GM19397 (cell line): ENCODE measurements at regions not wholly inside any gene's neighbourhood (a gene's known extent, or its start where the extent isn't known, plus 50 kb on each side); places are given as distances from the start of the nearest gene placed in this dataset.
A peak's percentile ranks its signal among the peaks of the same experiment; 100 is the strongest.
"Not testable (repeated sequence)": the region's sequence is repeated elsewhere in the genome, so short reads cannot be mapped to it uniquely, and the experiment has no call there.

Experiments used
- ATAC-seq: cut with Tn5 transposase; IDR thresholded peaks from one replicate; pipeline ENCODE4 v1.9.1; 2021; ENCODE audit warnings: mild to moderate bottlenecking, moderate library complexity; ENCODE audit not compliant: unreplicated experiment

DNA sequence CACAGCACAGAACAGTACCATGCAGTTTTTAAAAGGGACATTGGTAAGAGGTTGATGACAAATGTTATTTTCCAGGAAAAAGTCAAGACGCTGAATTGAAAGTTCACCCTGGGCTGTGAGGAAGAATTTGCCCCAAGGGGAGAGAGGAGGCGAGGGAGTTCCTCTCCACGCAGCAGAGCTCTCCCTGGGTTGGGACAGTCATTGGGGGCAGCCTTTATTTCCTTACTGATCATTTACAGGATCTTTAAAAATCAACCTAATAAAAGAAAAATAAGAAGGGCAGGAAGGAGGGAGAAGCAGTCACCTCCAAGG, 49.9 kb upstream of the WNT7B start:
- ATAC-seq: no peak

DNA sequence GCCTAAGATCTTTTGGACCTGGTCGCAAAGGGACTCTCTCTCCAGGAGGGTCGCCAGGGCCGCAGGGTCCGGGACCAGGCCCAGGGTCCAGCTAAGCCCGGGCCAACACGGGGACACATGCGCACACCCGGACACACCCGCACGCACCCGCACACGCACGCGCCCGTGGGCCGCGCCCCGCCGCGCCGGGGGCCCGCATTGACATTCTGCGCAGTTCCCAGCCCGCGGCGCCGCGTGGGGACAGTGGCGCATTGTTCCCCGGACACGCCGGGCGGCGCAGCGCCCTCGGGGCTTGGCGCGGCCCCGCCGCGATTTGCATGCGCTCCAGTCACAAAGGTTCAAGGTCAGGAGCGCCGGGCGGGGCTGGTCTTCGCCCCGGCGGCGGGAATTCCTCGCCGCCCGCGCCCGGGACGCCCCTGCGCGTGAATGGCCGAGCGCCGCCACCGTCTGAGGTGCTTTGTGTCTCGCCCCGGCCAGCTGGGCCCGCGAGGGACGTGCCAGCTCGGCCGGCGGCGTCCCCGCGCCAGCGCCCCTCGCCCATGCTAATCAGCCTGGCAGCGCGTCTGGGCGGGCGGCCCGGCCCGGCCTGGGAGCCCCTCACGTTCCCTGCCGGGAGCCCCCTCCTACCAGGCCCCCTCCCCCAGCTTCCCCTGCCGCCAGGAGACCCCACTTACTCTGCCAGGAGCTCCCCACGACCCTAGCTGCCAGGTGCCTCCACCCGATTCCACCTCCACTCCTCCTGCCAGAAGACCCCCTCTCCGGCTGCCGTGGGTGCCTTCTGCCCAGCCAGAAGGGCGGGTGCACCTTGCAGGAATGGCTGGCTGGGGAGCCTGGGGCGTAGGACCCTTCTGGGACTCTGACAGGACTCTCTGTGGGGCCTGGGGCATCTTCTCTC, 50.5 kb upstream of the WNT7B start:
- no peak for ATAC-seq

DNA sequence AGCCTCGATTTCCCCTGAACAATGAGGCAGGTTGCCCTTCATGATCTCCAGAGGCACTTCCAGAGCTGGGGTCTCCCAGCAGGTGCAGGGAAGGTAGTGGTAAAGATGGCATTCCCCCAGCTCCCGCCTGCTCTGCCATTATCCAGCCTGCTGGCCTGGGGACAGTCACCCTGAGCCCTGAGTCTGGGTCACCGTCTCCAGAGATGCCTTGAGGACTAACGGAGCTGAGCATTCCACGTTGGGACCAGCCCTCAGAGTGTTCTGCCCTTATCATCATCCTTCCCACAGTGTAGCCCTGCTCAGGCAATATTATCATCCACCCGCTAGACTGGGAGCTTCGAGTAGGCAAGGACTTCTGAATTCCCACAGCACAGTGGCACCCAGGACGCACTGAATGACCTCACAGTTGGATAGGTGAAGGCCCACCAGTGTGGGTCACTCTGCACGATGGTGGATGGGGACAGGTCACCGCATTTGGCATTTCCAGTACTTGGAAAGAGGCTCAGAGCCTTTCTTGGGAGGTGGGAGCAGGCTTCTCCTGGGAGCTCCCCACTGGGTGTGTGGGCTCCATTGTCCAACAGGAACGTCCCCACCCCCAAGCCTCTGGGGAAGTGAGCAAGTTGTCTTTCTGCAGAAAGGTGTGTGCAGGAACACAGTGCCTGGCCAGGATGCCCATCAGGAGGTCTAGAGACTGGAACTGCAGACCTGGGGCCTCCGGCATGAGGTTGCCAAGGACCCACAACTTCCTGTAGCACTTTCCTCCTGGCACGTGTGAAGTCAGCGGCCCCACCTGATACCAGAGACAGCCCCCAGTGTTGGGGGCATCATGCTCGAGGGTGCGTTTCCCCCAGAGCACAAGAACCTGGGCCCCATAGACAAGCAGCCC, 51.4 kb upstream of the WNT7B start:
- ATAC-seq: no peak

GRCh38 chr22:46029036-46029435, 52.1 kb upstream of the WNT7B start:
- no peak for ATAC-seq

DNA sequence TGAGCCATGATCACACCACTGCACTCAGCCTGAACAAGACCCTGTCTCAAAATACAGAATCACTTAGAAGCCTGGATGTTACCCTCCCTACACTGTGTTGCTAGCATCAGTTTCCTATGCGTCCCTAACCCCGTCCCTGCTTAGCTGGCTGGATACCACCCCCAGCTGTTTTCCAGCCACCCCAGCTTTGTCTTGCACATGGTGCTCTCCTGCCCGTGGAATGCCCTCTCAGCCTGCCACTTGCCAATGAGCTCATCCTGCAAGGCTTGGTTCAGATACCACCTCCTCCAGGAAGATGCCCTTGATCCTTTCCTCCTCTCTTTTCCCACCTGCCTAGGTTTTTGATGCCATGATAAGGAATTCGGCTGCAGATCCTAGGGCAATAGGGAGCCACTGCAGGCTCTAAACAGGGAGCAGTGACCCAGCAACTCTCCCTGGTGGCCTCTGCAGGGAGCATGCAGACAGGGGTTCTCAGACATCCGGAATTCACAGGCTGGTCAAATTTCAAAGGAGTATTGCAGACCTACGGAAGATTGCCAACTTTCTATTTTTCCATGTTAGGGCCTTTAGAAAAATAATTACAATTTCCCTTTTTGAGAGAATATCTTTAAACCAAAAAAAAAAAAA, 52.7 kb upstream of the WNT7B start:
- ATAC-seq: no peak

- no peak for ATAC-seq
Observed at GRCh38 chr22:46030231-46030880, 53.4 kb upstream of the WNT7B start.

GRCh38 chr22:46031066-46031465, 54.1 kb upstream of the WNT7B start:
- no peak for ATAC-seq

DNA sequence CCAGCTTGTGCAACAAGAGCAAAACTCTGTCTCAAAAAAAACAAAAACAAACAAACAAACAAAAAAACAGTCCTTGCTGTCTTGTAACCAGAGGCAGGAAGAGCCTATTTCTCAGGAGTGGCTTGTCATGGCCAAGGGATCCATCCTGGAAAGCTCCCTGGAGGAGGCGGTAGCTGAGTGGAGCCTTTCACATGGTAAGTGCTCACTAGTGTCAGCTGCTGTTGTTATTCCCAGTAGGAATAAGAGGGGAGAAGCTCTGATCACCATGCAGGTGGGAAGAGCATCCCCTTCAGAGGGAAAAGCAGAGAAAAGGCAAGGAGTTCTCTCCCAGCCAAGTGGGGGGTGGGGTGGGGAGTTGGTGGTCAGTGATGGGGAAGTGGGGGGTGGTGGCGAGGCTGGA, 54.6 kb upstream of the WNT7B start:
- no peak for ATAC-seq

GRCh38 chr22:46031965-46032851, 55.2 kb upstream of the WNT7B start:
- ATAC-seq: no peak

GRCh38 chr22:46033256-46034200, 56.6 kb upstream of the WNT7B start:
- no peak for ATAC-seq

GRCh38 chr22:46034480-46034879, 57.5 kb upstream of the WNT7B start:
- ATAC-seq: not testable (repeated sequence)

- ATAC-seq: no peak
Observed at GRCh38 chr22:46035380-46035741, 58.4 kb upstream of the WNT7B start.

DNA sequence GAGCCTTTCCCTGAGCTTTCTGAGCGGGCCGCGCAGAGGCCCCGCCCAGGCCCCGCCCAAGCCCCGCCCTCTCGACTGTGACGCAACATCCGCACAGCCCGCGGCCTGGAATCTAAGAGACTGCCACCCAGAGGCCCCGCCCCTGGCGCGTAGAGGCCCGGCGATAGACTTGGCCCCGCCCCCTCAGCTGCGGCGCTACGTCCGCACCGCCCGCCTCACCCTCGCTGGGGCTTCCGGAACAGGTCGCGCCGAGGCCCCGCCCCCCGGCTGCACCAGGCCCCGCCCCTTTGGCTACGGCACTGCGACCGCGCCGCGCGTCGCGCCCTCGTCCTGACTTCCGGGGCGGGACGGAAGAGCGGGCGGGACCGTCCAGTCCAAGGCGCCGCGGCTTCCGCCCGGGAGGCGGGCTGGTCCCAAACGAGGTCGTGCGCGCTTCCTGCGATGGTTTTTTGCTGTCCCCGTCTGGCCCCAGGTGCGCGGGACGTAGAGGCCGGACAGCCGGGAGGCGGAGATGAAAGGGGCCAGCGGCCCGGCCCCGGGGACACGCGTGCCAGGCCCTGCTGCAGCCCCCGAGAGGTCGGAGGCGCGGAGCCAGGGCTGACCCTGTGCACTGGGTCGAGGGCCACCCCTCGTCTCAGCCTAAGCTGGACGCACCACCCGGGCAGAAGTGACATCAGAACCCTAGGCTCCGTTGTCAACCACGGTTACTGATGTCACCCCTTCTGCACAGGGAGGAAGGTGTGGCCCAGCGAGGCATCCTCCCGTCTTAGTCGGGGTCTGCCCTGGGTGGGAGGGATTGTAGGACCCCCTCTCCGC, 59.0 kb upstream of the WNT7B start:
- peak; percentile 94 for ATAC-seq

- ATAC-seq: no peak
Observed at GRCh38 chr22:46036558-46037408, 59.8 kb upstream of the WNT7B start.

DNA sequence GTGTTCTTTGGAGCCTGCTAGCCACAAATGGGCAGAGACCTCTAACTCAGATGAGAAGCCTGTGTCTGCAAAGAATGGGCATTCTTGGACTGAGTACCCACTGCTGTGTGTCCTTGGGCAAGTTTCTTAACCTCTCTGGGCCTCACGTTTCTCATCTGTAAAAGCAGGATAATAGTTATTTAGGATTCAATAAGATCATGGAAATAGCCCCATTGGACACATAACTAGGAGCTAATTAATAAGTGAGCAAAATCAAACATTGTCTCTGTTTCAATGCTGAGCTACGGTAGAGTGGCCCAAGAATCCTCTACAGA, 61.2 kb upstream of the WNT7B start:
- ATAC-seq: no peak

DNA sequence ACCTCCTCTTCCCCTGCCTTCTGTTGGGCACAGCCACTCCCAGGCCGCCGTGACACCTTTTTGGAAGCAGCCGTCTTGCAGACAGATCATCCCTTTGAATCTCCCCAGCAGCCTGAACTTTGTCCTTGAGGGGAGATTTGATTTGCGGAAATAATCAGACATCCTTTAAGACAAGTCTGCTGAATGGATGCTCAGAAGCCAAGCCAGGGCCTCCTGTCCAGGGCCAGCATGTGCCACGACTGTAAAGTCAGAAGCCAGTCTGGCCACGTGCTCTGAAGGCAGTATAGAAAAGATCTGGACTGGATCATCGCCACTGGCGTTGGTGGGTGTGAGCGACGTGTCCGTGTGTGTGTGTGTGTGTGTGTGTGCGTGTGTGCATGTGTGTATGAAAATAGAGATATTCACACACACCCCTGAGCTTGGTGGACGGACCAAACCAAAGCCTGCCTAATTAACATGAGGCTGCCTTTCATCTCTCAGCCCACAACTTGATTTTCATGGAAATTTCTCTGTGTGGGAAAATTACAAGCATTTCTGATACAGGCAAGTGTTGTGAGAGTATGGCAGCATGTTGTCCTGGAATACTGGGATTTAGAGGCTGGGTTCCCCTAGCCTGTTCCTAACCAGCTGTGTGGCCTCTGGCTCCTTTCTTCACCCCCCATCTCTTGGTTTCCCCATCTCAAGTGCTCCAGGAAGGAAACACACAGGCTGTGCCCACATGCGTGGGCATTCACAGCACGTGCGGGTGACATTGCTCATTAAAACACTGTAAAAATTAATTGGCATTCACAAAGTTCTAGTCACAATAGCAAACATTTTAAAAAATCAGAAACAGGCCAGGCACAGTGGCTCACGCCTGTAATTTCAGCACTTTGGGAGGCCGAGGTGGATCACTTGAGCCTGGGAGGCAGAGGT, 61.8 kb upstream of the WNT7B start:
- no peak for ATAC-seq
